ENCODE measurements at regions not wholly inside any gene's neighbourhood (a gene's known extent, or its start where the extent isn't known, plus 50 kb on each side); places are given as distances from the start of the nearest gene placed in this dataset.
"Not testable (repeated sequence)": the region's sequence is repeated elsewhere in the genome, so short reads cannot be mapped to it uniquely, and the experiment has no call there.

- Histone ChIP-seq H3K4me3 (no peak overlapping the region), H3K27me3 (ENCODE audit: low read depth) (no peaks in the 10 kb centered on the region), H3K9me3 (replicated peaks) (peaks cover 16% of the 10 kb centered on the region), H3K36me3 (no peaks in the 10 kb centered on the region), H3K4me1 (no peaks in the 10 kb centered on the region), H3K27ac (replicated peaks) (no peak overlapping the region)
- no peak for TF ChIP-seq CTCF (IDR thresholded peaks at IDR 0.05; ENCODE audit: borderline replicate concordance)
- DNase-seq: no peak
- intact Hi-C loops (cut with micrococcal nuclease): no loop called here
Observed at GRCh38 chr13:108060111-108060510, 155.2 kb downstream of the LIG4 start.

GRCh38 chr13:108056278-108056677 lies 159.1 kb downstream of the LIG4 start:
- Histone ChIP-seq H3K27me3 (ENCODE audit: low read depth) (no peaks in the 10 kb centered on the region), H3K36me3 (no peaks in the 10 kb centered on the region), H3K9me3 (replicated peaks) (no peaks in the 10 kb centered on the region), H3K27ac (replicated peaks) (no peak overlapping the region), H3K4me3 (no peak overlapping the region), H3K4me1 (no peaks in the 10 kb centered on the region)
- no peak for TF ChIP-seq CTCF (IDR thresholded peaks at IDR 0.05; ENCODE audit: borderline replicate concordance)
- DNase-seq: no peak
- intact Hi-C loops (cut with micrococcal nuclease): no loop called here

GRCh38 chr13:108049211-108049610 lies 166.1 kb downstream of the LIG4 start:
- no peak for DNase-seq

GRCh38 chr13:108044954-108045353 lies 170.4 kb downstream of the LIG4 start:
- Histone ChIP-seq H3K36me3 (no peaks in the 10 kb centered on the region), H3K27ac (replicated peaks) (no peak overlapping the region), H3K4me3 (no peak overlapping the region), H3K9me3 (replicated peaks) (no peaks in the 10 kb centered on the region), H3K27me3 (ENCODE audit: low read depth) (peaks cover 4% of the 10 kb centered on the region), H3K4me1 (no peaks in the 10 kb centered on the region)
- DNase-seq: no peak
- intact Hi-C loops (cut with micrococcal nuclease): no loop called here
- TF ChIP-seq CTCF (IDR thresholded peaks at IDR 0.05; ENCODE audit: borderline replicate concordance): no peak

More at GRCh38 chr13:108049211-108049610, 166.1 kb downstream of the LIG4 start:
- no peak overlapping the region for H3K27ac ChIP-seq (replicated peaks)
- H3K9me3 ChIP-seq (replicated peaks): no peaks in the 10 kb centered on the region
- no peak overlapping the region for H3K4me3 ChIP-seq
- no peaks in the 10 kb centered on the region for H3K36me3 ChIP-seq
- no peaks in the 10 kb centered on the region for H3K4me1 ChIP-seq
- no peaks in the 10 kb centered on the region for H3K27me3 ChIP-seq (ENCODE audit: low read depth)
- no peak for TF ChIP-seq CTCF (IDR thresholded peaks at IDR 0.05; ENCODE audit: borderline replicate concordance)
- intact Hi-C loops (cut with micrococcal nuclease): no loop called here

GRCh38 chr13:108042866-108043265 lies 172.5 kb downstream of the LIG4 start:
- H3K36me3 ChIP-seq; DNase-seq; H3K27ac ChIP-seq (replicated peaks); H3K4me1 ChIP-seq; H3K27me3 ChIP-seq (ENCODE audit: low read depth); intact Hi-C loops (cut with micrococcal nuclease); H3K9me3 ChIP-seq (replicated peaks); H3K4me3 ChIP-seq: not testable (repeated sequence)

GRCh38 chr13:108037348-108037747 lies 178.0 kb downstream of the LIG4 start:
- H3K9me3 ChIP-seq (replicated peaks): no peaks in the 10 kb centered on the region
- intact Hi-C loops (cut with micrococcal nuclease): no loop called here
- H3K4me1 ChIP-seq: no peaks in the 10 kb centered on the region
- H3K27ac ChIP-seq (replicated peaks): no peak overlapping the region
- no peaks in the 10 kb centered on the region for H3K36me3 ChIP-seq
- TF ChIP-seq CTCF (IDR thresholded peaks at IDR 0.05; ENCODE audit: borderline replicate concordance): no peak
- no peak for DNase-seq
- peaks cover 2% of the 10 kb centered on the region for H3K27me3 ChIP-seq (ENCODE audit: low read depth)
- H3K4me3 ChIP-seq: no peak overlapping the region

Data from left ventricle myocardium inferior (tissue), 1 donor.